Glutamatergic neuron (in vitro differentiated cells): ENCODE measurements at regions not wholly inside any gene's neighbourhood (a gene's known extent, or its start where the extent isn't known, plus 50 kb on each side); places are given as distances from the start of the nearest gene placed in this dataset.
"Not testable (repeated sequence)": the region's sequence is repeated elsewhere in the genome, so short reads cannot be mapped to it uniquely, and the experiment has no call there.

Source experiments
- DNase-seq: peaks from one replicate; pipeline ENCODE4 v3.0.0; 2022
- H3K27ac Mint-ChIP-seq: one replicate; pipeline ENCODE4 v1.8.0; 2020; ENCODE audit warnings: mild to moderate bottlenecking, mixed read lengths, inconsistent platforms; ENCODE audit not compliant: unreplicated experiment
- H3K27me3 Mint-ChIP-seq: one replicate; pipeline ENCODE4 v1.8.0; 2020; ENCODE audit warnings: mild to moderate bottlenecking, moderate library complexity, mixed read lengths, inconsistent platforms; ENCODE audit not compliant: unreplicated experiment
- H3K36me3 Mint-ChIP-seq: one replicate; pipeline ENCODE4 v1.8.0; 2020; ENCODE audit warnings: mild to moderate bottlenecking, mixed read lengths, inconsistent platforms; ENCODE audit not compliant: unreplicated experiment
- H3K4me1 Mint-ChIP-seq: one replicate; pipeline ENCODE4 v1.8.0; 2020; ENCODE audit warnings: mild to moderate bottlenecking, low read depth, mixed read lengths, inconsistent platforms; ENCODE audit not compliant: unreplicated experiment
- H3K4me3 Mint-ChIP-seq: one replicate; pipeline ENCODE4 v1.8.0; 2020; ENCODE audit warnings: mild to moderate bottlenecking, mixed read lengths, inconsistent platforms; ENCODE audit not compliant: unreplicated experiment
- H3K9me3 Mint-ChIP-seq: one replicate; pipeline ENCODE4 v1.8.0; 2020; ENCODE audit warnings: mild to moderate bottlenecking, moderate library complexity, mixed read lengths, inconsistent platforms; ENCODE audit not compliant: unreplicated experiment
- TF ChIP-seq, protein P1 (sequence below): fragments of 200-600 bp; sonication (generic); IDR thresholded peaks from one replicate; pipeline ENCODE4 v1.5.0; 2021; ENCODE audit not compliant: partially characterized antibody, unreplicated experiment

DNA sequence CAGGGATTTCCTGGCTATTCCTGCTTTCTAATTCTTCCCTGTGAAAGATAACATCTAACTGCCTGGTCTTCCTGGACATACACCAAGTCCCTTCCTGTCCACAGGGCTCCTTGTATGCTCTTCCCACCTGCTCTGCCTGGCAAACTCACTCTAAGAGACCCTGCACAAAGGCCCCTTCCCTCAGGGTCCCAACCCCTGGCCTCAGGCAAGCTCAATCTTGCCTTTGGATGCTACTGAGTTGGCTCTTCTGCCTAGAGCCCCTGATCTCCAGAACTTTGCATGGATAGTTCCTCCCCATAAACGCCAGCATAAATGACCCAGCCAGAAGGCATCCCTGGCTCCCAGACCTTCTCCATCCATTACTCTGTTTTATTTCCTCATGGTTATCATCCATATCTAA is 98.3 kb upstream of the OTOS start:
- Mint-ChIP-seq H3K4me3 (no peak overlapping the region), H3K27me3 (peaks cover 3% of the 10 kb centered on the region), H3K36me3 (peaks cover 9% of the 10 kb centered on the region), H3K9me3 (peaks cover 10% of the 10 kb centered on the region), H3K27ac (no peak overlapping the region), H3K4me1 (peaks cover 15% of the 10 kb centered on the region)
- DNase-seq: no peak
- TF ChIP-seq, protein P1, sequence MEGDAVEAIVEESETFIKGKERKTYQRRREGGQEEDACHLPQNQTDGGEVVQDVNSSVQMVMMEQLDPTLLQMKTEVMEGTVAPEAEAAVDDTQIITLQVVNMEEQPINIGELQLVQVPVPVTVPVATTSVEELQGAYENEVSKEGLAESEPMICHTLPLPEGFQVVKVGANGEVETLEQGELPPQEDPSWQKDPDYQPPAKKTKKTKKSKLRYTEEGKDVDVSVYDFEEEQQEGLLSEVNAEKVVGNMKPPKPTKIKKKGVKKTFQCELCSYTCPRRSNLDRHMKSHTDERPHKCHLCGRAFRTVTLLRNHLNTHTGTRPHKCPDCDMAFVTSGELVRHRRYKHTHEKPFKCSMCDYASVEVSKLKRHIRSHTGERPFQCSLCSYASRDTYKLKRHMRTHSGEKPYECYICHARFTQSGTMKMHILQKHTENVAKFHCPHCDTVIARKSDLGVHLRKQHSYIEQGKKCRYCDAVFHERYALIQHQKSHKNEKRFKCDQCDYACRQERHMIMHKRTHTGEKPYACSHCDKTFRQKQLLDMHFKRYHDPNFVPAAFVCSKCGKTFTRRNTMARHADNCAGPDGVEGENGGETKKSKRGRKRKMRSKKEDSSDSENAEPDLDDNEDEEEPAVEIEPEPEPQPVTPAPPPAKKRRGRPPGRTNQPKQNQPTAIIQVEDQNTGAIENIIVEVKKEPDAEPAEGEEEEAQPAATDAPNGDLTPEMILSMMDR: no peak

DNA sequence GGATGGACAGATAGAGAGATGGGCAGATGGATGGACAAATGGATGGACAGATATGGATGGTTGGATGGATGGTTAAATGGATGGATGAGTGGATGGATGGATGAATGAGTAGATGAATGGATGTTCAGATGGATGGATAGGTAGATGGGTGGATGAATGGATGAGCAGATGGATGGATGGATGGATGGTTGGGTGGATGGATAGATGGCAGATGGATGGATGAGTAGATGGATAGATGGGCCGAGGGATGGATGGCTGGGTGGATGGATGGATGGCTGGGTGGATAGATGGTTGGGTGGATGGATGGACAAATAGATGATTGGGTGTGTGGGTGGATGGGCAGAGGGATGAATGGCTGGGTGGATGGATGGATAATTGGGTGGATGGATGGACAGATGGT is 98.9 kb upstream of the OTOS start:
- no peak overlapping the region for H3K27ac Mint-ChIP-seq
- TF ChIP-seq, protein P1: no peak
- H3K9me3 Mint-ChIP-seq: peaks cover 10% of the 10 kb centered on the region
- H3K36me3 Mint-ChIP-seq: peaks cover 9% of the 10 kb centered on the region
- H3K4me3 Mint-ChIP-seq: no peak overlapping the region
- no peak for DNase-seq
- H3K4me1 Mint-ChIP-seq: peaks cover 14% of the 10 kb centered on the region
- H3K27me3 Mint-ChIP-seq: peaks cover 3% of the 10 kb centered on the region

DNA sequence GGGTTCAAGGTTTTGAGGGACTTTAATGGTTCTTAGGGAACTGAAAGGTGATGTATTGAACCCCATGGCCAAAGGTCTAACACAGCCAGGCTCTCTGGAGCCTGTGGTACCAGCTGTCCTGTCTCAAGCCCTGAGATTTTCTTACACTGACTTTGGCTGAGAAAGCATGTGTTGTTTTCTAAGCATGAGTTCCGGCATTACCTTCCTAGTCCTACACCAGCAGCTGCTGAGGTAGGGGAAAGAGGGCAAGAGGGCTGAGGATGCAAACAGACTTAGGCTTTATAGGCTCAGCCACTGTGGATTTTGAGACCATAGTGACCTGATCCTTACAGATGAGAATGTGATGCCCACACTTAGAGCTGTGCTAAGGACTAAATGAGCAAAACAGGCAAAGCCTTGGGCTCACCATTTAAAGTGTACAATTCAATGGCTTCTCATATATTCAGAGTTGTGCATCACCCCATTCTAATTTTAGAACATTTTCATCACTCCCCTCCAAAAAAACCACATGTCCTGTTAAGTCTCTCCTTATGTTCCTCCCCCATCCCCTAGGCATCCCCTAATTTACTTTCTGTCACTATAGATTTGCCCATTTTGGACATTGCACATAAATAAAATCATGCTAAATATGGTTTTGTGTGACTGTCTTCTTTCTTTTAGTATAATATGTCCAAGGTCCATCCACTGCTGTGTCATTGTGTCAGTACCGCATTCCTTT is 99.7 kb upstream of the OTOS start:
- no peak for DNase-seq
- no peaks in the 10 kb centered on the region for H3K27me3 Mint-ChIP-seq
- H3K9me3 Mint-ChIP-seq: peaks cover 10% of the 10 kb centered on the region
- peaks cover 21% of the 10 kb centered on the region for H3K4me1 Mint-ChIP-seq
- no peak overlapping the region for H3K27ac Mint-ChIP-seq
- H3K4me3 Mint-ChIP-seq: no peak overlapping the region
- TF ChIP-seq, protein P1: no peak
- peaks cover 9% of the 10 kb centered on the region for H3K36me3 Mint-ChIP-seq

DNA sequence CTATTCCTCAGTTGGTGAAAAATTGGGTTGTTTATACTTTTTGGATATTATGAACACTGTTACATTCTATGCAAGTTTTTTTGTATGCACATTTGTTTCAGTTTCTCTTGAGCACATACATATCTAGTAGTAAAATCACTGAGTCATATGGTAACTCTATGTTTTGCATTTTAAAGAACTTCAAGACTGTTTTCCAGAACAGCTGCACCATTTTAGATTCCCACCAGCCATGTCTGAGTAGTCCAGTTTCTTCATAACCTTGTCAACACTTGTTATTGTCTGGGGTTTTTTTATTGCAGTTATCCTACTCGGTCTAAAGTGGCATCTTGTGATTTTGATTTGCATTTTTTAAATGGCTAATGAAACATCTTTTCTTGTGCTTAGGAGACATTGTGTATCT is 100.3 kb upstream of the OTOS start:
- DNase-seq: no peak
- Mint-ChIP-seq H3K4me1 (peaks cover 24% of the 10 kb centered on the region), H3K36me3 (peaks cover 9% of the 10 kb centered on the region), H3K9me3 (peaks cover 10% of the 10 kb centered on the region), H3K4me3 (no peak overlapping the region), H3K27me3 (no peaks in the 10 kb centered on the region), H3K27ac (no peak overlapping the region)
- TF ChIP-seq, protein P1: no peak

DNA sequence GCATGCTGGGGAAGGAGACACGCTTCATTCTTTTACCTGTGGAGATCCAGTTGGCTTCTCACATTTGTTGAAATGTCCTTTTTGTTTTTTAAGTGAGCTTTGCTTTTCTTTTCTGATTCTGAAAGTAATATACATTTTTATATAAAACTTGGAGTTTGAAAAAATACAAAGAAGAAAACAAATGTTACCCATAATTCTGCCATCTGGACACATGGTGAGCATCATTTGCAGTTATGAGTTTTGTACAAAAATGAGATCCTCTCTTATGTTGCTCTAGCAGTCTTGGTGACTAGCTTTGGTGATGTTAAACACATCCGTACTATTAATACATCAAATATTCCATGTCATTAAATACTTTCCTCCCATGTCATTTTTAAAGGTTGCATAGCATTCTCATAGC is 101.1 kb upstream of the OTOS start:
- Mint-ChIP-seq H3K36me3 (peaks cover 9% of the 10 kb centered on the region), H3K27me3 (peaks cover 5% of the 10 kb centered on the region), H3K4me1 (peaks cover 25% of the 10 kb centered on the region), H3K27ac (no peak overlapping the region), H3K9me3 (peaks cover 6% of the 10 kb centered on the region), H3K4me3 (no peak overlapping the region)
- DNase-seq: no peak
- TF ChIP-seq, protein P1: no peak

DNA sequence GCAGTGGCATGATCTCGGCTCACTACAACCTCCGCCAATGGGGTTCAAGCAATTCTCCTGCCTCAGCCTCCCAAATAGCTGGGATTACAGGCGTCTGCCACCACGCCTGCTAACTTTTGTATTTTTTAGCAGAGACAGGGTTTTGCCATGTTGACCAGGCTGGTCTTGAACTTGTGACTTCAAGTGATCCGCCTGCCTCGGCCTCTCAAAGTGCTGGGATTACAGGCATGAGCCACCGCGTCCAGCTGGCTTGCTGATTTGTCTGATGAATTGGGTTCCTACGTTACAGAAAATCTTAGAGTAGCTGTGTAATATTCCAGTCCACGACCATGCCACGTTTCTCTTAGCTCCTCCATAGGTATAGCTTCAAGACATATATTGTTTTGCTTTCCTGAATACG is 102.6 kb upstream of the OTOS start:
- H3K36me3 Mint-ChIP-seq, H3K9me3 Mint-ChIP-seq, H3K27ac Mint-ChIP-seq, DNase-seq, H3K4me3 Mint-ChIP-seq, H3K27me3 Mint-ChIP-seq: not testable (repeated sequence)
- peaks cover 22% of the 10 kb centered on the region for H3K4me1 Mint-ChIP-seq
